ENCODE measurements at regions not wholly inside any gene's neighbourhood (a gene's known extent, or its start where the extent isn't known, plus 50 kb on each side); places are given as distances from the start of the nearest gene placed in this dataset.

- 0% methylated on average over 2 of the region's 6 CpGs for WGBS (ENCODE audit: insufficient coverage)
Measured at GRCh38 chr10:88066876-88067275, 203.5 kb downstream of the PTEN start.

DNA sequence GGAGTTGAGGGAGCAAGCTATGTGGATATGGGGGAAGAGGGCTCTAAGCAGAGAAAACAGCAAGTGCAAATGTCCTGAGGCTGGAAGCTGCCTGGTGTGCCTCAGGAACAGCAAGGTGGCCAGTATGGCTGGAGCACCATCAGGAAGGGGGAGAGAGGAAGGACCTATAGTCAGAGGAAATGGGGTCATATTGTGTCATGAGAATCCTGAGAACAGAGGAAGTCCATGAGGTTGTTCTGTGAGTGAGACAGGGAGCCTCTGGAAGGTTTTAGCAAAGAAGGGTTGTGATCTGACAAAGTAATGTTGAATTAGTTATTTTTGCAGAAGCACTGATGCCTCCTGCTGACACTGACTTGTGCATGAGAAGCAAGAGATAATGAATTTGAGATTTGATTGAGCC is 204.3 kb downstream of the PTEN start:
- H3K9me3 ChIP-seq (ENCODE audit: control extremely low read depth in 1 of 3, control insufficient read depth in 2 of 3, insufficient read depth in 1 of 3, low read length in 2 of 3): peaks cover 0 to 3% (median 0%) of the 10 kb centered on the region in 3 donors
- no peak for TF ChIP-seq EZH2 (IDR thresholded peaks at IDR 0.05; ENCODE audit: borderline replicate concordance, insufficient read depth, low read depth, low read length, poor library complexity, severe bottlenecking)
- TF ChIP-seq, protein P1, sequence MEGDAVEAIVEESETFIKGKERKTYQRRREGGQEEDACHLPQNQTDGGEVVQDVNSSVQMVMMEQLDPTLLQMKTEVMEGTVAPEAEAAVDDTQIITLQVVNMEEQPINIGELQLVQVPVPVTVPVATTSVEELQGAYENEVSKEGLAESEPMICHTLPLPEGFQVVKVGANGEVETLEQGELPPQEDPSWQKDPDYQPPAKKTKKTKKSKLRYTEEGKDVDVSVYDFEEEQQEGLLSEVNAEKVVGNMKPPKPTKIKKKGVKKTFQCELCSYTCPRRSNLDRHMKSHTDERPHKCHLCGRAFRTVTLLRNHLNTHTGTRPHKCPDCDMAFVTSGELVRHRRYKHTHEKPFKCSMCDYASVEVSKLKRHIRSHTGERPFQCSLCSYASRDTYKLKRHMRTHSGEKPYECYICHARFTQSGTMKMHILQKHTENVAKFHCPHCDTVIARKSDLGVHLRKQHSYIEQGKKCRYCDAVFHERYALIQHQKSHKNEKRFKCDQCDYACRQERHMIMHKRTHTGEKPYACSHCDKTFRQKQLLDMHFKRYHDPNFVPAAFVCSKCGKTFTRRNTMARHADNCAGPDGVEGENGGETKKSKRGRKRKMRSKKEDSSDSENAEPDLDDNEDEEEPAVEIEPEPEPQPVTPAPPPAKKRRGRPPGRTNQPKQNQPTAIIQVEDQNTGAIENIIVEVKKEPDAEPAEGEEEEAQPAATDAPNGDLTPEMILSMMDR (IDR thresholded peaks at IDR 0.05): no peak
- H3K27me3 ChIP-seq (replicated peaks in 1 of 4; ENCODE audit: control extremely low read depth in 1 of 4, control insufficient read depth in 3 of 4, insufficient read depth in 4 of 4, low read length in 3 of 4): no peaks in the 10 kb centered on the region
- Mint-ChIP-seq H3K4me1 (peaks cover 93% of the 10 kb centered on the region), H3K9me3 (ENCODE audit: insufficient read depth) (no peaks in the 10 kb centered on the region), H3K27ac (peak overlapping the region; percentile 80), H3K4me3 (no peak overlapping the region), H3K27me3 (no peaks in the 10 kb centered on the region)
- CTCF ChIA-PET: interaction anchor here (1.2 to 3.2 kb wide), 6 partner anchors 24 to 325 kb away, joined by 3 to 19 read pairs (median 7); no protein-coding TSS in a partner anchor
- intact Hi-C loops (cut with micrococcal nuclease): loop anchor here (1.0 kb wide), 1 partner anchor 203 kb away; no protein-coding TSS in a partner anchor
- H3K79me2 ChIP-seq (ENCODE audit: control insufficient read depth, insufficient read depth, low read length): no peaks in the 10 kb centered on the region
- POLR2A ChIA-PET: no interaction called here
- H3K4me3 ChIP-seq (ENCODE audit: control extremely low read depth in 1 of 5, extremely low read depth in 1 of 5, insufficient read depth in 1 of 5, low read depth in 2 of 5, low read length in 4 of 5): peak overlapping the region in 1 of 5 experiments; percentile 16
- H3K9ac ChIP-seq (ENCODE audit: low read length): no peak overlapping the region
- H3K4me2 ChIP-seq (replicated peaks; ENCODE audit: low read depth, low read length, poor library complexity, severe bottlenecking): peak overlapping the region; percentile 57
- H3K4me1 ChIP-seq (ENCODE audit: control insufficient read depth in 2 of 2, insufficient read depth in 2 of 2, low read length in 2 of 2): peaks cover 91 to 93% of the 10 kb centered on the region in 2 donors
- no peaks in the 10 kb centered on the region for H3K36me3 ChIP-seq (replicated peaks in 1 of 2; ENCODE audit: control extremely low read depth in 1 of 2, control insufficient read depth in 1 of 2, extremely low read depth in 1 of 2, insufficient read depth in 2 of 2, low read length in 1 of 2)
- H3K27ac ChIP-seq (ENCODE audit: low read length in 2 of 2): peak overlapping the region; percentile 42 to 74
- H2AFZ ChIP-seq (ENCODE audit: insufficient read depth, low read depth, low read length, poor library complexity, severe bottlenecking): no peak overlapping the region
- H4K20me1 ChIP-seq (ENCODE audit: control insufficient read depth, insufficient read depth, low read length, poor library complexity, severe bottlenecking): no peaks in the 10 kb centered on the region
- DNase-seq (no peak), ATAC-seq (ENCODE audit: low read depth) (no peak)

More at GRCh38 chr10:88066876-88067275, 203.5 kb downstream of the PTEN start:
- no peaks in the 10 kb centered on the region for H3K27me3 Mint-ChIP-seq
- H3K4me3 ChIP-seq (ENCODE audit: control extremely low read depth in 1 of 5, extremely low read depth in 1 of 5, insufficient read depth in 1 of 5, low read depth in 2 of 5, low read length in 4 of 5): peak overlapping the region in 2 of 5 experiments; percentile 8 to 16
- H3K27ac ChIP-seq (ENCODE audit: low read length in 2 of 2): peak overlapping the region; percentile 42 to 74
- ATAC-seq (ENCODE audit: low read depth) (peak; percentile 70), DNase-seq (peak; percentile 76)
- peaks cover 92% of the 10 kb centered on the region for H3K4me1 Mint-ChIP-seq
- H2AFZ ChIP-seq (ENCODE audit: insufficient read depth, low read depth, low read length, poor library complexity, severe bottlenecking): peak overlapping the region; percentile 64
- H3K4me2 ChIP-seq (replicated peaks; ENCODE audit: low read depth, low read length, poor library complexity, severe bottlenecking): peak overlapping the region; percentile 57
- TF ChIP-seq, protein P1 (IDR thresholded peaks at IDR 0.05): no peak
- H3K79me2 ChIP-seq (ENCODE audit: control insufficient read depth, insufficient read depth, low read length): no peaks in the 10 kb centered on the region
- H3K36me3 ChIP-seq (replicated peaks in 1 of 2; ENCODE audit: control extremely low read depth in 1 of 2, control insufficient read depth in 1 of 2, extremely low read depth in 1 of 2, insufficient read depth in 2 of 2, low read length in 1 of 2): no peaks in the 10 kb centered on the region
- ChIA-PET CTCF (interaction anchor here (1.3 to 3.2 kb wide), 5 partner anchors 25 to 326 kb away, joined by 3 to 19 read pairs (median 8); no protein-coding TSS in a partner anchor), POLR2A (interaction anchor here (0.6 kb wide), 1 partner anchor 47 kb away, joined by 4 read pairs; no protein-coding TSS in a partner anchor)
- no peaks in the 10 kb centered on the region for H3K9me3 Mint-ChIP-seq (ENCODE audit: insufficient read depth)
- intact Hi-C loops (cut with micrococcal nuclease): no loop called here
- H3K4me1 ChIP-seq (ENCODE audit: control insufficient read depth in 2 of 2, insufficient read depth in 2 of 2, low read length in 2 of 2): peaks cover 92 to 93% of the 10 kb centered on the region in 2 donors
- H3K27ac Mint-ChIP-seq: peak overlapping the region; percentile 80
- peak overlapping the region; percentile 5 for H3K9ac ChIP-seq (ENCODE audit: low read length)
- H3K27me3 ChIP-seq (replicated peaks in 1 of 4; ENCODE audit: control extremely low read depth in 1 of 4, control insufficient read depth in 3 of 4, insufficient read depth in 4 of 4, low read length in 3 of 4): no peaks in the 10 kb centered on the region
- peaks cover 0 to 3% (median 0%) of the 10 kb centered on the region in 3 donors for H3K9me3 ChIP-seq (ENCODE audit: control extremely low read depth in 1 of 3, control insufficient read depth in 2 of 3, insufficient read depth in 1 of 3, low read length in 2 of 3)
- H4K20me1 ChIP-seq (ENCODE audit: control insufficient read depth, insufficient read depth, low read length, poor library complexity, severe bottlenecking): no peaks in the 10 kb centered on the region
- peak overlapping the region; percentile 56 for H3K4me3 Mint-ChIP-seq

Data from B cell (primary cell).